ENCODE measurements at regions not wholly inside any gene's neighbourhood (a gene's known extent, or its start where the extent isn't known, plus 50 kb on each side); places are given as distances from the start of the nearest gene placed in this dataset.

GRCh38 chr3:196138482-196139254 lies 56.8 kb upstream of the TFRC start:
- TF ChIP-seq POLR2A (IDR thresholded peaks at IDR 0.05; ENCODE audit: low read length) = no peak
- TF ChIP-seq GATA1 (IDR thresholded peaks at IDR 0.05; ENCODE audit: low read depth, low read length) = no peak
